ENCODE measurements at regions not wholly inside any gene's neighbourhood (a gene's known extent, or its start where the extent isn't known, plus 50 kb on each side); places are given as distances from the start of the nearest gene placed in this dataset.
"Not testable (repeated sequence)": the region's sequence is repeated elsewhere in the genome, so short reads cannot be mapped to it uniquely, and the experiment has no call there.

DNA sequence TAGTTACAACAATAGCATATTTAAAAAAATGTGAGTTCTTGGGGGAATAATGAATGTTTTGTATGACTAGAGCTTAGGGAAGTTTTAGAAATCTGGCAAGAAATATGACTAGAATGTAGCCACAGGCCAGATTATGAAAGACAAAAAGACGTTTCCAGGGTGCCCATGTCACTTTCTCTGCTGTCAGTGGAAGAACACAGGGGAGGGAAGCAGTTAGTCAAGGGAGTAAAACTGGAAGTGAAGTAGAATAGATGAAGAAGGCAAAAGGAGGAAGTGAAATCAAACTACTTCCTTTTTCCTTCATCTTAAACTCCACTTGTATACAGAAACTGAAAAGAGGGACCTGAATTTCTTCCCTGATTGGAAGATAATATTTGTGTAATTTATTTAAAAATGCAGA lies 81.2 kb upstream of the ATP2B1 start:
- no peak for DNase-seq

DNA sequence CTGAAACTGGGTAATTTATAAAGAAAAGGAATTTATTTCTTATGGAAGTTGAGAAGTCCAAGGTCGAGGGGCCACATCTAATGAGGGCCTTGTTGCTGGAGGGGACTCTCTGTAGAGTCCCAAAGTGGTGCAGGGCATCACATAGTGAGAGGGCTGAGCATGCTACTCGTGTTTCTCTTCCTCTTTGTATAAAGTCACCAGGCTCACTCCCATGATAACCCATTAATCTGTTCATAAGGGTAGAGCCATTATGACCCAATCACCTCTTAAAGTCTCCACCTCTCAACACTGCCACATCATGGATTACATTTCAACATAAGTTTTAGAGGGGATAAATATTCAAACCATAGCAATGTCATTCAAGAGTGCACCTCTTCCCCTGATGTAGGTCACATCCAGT lies 79.1 kb upstream of the ATP2B1 start:
- no peak for DNase-seq

GRCh38 chr12:89786177-89786810 lies 77.7 kb upstream of the ATP2B1 start:
- DNase-seq: no peak

GRCh38 chr12:89783359-89784060 lies 74.9 kb upstream of the ATP2B1 start:
- no peak for DNase-seq

DNA sequence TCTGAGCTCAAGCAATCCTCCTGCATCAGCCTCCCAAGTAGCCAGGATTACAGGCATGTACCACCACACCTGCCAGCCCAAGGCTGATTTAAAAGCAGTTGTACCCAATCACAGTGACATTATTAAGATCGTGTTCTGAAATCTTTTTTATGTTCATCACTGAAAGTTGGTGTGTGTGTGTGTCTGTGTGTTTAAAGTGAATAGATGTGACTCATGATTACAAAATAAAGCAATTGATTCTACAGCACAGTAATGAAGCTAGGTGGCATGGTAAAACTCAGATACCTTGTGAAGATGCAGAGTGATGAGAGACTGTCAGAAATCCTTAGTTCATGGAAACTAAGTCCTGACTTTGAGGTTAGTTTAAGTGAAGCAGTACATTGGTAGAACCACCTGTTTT lies 74.2 kb upstream of the ATP2B1 start:
- DNase-seq: no peak

DNA sequence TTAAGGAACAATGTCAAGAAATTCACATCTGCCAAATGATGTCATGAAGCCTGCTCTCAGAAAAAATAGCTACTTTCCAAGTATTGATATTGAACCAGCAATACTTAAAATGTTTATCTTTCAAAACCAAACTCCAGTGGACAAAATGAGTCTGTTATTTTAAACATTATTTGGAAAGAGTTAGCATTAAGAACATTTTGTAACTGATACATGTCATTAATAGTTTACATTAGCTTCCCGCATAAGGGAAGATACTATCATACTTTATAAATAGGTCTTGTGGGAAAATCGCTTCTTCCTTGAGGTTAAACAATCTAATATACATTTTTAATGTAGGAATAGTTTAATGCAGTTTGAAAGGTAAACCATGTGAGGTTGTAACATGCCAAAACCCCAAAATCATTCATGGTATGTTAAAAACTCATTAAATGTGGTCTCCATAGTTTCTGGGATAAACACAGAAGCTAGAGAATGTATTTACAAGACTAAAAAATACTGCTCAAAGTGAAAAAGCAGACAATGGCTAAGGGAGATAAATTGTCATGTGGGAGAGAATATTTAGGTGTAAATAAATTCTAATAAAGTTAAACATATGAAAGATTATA lies 73.4 kb upstream of the ATP2B1 start:
- DNase-seq: no peak

DNA sequence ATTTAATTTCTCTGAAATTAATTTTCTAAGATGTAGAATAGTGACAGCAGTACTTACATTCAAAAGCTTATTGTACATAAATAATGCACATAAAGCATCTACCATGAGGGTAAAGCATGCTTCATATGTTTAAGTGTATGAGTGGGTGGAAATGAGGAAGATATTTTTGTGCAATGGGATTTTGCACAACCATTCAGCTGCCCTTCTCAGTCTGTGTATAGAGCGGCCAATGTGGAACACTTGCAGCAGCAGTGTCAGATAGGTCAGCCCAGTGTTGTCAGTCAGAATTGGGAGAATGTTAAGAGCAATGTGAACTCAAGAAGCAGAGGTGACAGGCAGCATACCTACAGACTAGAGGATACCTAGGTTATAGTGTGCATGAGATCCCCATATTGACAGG lies 72.5 kb upstream of the ATP2B1 start:
- DNase-seq: no peak

DNA sequence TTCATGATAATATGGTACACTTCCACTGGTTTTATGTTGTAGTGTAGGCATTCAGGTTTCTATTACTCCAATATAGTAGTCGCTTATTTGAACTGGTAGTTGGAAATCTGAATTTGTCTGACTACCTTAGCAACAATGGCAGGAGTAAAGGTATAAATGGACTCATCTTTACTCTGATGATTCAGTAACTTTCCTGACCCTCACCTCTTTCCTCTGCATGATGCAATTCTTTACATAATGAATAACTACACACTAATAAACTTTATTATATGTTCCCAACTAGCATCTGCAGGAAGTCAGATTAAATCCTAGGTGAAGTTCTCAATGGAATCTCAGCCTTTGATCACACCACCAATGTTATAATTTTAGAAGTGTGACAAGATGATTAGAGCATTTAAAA lies 70.5 kb upstream of the ATP2B1 start:
- no peak for DNase-seq

DNA sequence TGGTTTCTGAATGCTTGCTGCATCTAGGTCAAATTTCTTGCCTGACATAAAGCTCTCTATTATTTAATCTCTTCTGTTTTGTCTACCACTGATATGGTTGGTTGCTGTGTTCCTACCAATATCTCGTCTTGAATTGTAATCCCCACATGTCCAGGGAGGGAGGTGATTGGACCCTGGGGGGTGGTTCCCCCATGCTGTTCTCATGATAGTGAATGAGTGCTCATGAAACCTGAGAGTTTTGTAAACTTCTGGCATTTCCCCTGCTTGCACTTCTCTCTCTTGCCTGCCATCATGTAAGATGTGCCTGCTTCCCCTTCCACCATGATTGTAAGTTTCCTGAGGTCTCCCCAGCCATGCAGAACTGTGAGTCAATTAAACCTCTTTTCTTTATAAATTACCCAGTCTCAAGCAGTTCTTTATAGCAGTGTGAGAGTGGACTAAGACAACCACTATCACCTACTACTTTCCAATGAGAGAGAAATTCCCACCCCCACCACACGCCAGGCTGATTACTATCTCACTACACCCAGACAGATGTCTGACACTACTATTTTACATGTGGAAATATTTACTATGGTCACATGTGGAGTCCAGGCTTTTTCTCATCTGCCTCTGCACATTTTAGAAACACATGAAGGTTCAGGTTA lies 69.2 kb upstream of the ATP2B1 start:
- no peak for DNase-seq

GRCh38 chr12:89775986-89776365 lies 67.3 kb upstream of the ATP2B1 start:
- no peak for DNase-seq

DNA sequence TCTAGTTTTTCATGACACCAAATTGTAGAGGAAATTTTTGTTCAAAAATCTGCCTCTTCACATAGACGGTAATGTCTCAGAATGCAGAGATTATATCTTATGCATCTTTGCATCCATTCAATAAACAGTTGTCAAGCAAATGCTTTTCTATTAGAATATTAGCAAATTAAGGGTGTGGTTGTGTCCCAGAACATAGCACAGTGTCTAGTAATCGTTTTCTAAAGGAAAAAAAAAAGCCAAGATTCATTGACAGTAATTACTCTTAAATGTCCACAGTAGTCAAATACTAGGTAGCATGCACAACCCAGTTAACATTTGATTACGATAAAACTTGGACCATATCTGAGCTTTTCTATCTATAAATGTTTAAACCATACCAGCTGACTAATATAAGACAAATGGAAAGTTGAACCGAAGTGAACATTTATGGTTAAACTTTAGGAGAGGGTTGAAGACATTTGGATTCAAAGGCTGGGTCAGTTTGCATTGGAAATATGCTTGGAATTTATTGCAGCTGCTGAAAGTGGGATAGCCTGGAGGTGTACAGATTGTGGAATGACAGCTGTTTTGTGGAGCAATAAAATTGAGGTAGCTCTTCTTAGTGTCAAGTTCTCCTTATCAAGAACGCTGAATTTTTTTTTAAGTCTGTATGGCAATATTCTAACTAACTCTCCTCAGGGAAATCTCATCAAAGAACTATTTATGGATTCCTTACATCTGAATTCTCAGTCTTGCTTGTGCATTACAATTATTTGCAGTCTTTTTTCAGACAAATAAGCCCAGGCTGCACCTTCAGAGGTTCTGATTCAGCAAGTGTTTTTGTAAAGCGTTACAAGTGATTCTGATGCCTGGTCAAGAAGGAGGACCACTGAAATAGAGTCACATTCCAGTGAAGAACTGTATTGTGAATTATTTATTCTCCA lies 66.7 kb upstream of the ATP2B1 start:
- no peak for DNase-seq

- no peak for DNase-seq
These were observed 66.0 kb upstream of the ATP2B1 start for GRCh38 chr12:89774645-89775044.

- no peak for DNase-seq
These were observed 61.8 kb upstream of the ATP2B1 start for GRCh38 chr12:89770391-89770790.

- no peak for DNase-seq
These were observed 60.8 kb upstream of the ATP2B1 start for GRCh38 chr12:89769483-89769818.

DNA sequence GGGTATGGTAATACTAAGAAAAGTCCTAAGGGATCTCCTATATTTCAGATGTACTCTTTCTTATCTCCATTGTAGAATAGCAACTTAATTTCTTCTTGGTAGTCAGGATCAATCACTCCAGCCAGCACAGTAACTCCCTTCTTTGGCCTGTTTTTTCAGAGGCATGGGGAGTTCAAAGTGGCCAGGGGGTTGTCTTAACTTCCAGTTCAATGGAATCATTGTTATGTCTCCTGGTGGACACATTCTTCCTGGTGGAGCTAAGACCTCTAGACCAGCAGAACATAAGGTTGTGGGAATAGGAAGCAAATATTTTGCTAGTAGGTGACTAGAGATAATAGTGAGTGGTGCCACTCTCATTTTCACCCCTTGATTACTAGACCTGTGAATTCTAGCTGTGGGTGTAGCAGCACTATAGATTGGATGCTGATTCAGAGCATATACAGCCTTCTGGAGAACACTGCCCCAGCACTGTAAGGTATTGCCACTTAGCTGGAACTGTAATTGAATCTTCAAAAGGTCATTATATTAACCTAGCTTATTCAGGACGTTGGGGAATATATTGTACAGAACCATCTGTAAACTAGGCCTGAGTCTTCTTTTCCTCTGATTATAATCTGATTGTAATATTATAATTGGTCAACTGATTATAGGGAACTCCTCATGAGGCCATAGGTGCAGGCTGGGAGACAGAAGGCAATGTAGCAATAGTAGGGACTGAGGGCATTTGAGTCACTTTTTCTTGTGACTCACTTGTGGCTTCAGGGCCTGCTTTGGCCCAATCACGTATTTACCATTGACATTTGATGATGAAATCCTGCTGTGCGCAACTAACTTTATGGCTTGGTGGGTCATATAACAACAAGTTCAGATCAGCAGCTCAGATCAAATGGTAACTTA lies 60.2 kb upstream of the ATP2B1 start:
- no peak for DNase-seq

- DNase-seq: no peak
These were observed 57.6 kb upstream of the ATP2B1 start for GRCh38 chr12:89765959-89766824.

DNA sequence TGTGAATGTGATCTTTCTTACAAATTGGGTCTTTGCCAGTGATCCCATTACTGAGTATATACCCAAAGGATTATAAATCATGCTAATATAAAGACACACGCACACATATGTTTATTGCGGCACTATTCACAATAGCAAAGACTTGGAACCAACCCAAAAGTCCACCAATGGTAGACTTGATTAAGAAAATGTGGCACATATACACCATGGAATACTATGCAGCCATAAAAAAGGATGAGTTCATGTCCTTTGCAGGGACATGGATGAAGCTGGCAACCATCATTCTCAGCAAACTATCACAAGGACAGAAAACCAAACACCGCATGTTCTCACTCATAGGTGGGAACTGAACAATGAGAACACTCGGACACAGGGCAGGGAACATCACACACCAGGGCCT lies 55.5 kb upstream of the ATP2B1 start:
- not testable (repeated sequence) for DNase-seq

GRCh38 chr12:89762498-89763170 lies 54.0 kb upstream of the ATP2B1 start:
- no peak for DNase-seq

GRCh38 chr12:89760783-89761182 lies 52.1 kb upstream of the ATP2B1 start:
- DNase-seq: no peak
